Skeletal muscle satellite cell (primary cell): ENCODE measurements at regions not wholly inside any gene's neighbourhood (a gene's known extent, or its start where the extent isn't known, plus 50 kb on each side); places are given as distances from the start of the nearest gene placed in this dataset.
"Not testable (repeated sequence)": the region's sequence is repeated elsewhere in the genome, so short reads cannot be mapped to it uniquely, and the experiment has no call there.

Source experiments
- H3K27me3 ChIP-seq: 2 replicates; pipeline ENCODE4 v1.7.0; 2013; ENCODE audit warnings: low read length; ENCODE audit not compliant: control insufficient read depth, insufficient read depth
- H3K36me3 ChIP-seq: 2 replicates; pipeline ENCODE4 v1.7.0; 2013; ENCODE audit warnings: mild to moderate bottlenecking, control low read depth, low read length; ENCODE audit not compliant: insufficient read depth
- H3K4me1 ChIP-seq: 2 replicates; pipeline ENCODE4 v1.7.0; 2013; ENCODE audit warnings: low read length; ENCODE audit not compliant: control insufficient read depth, insufficient read depth
- H3K4me2 ChIP-seq: 2 replicates; pipeline ENCODE4 v1.7.0; 2013; ENCODE audit warnings: mild to moderate bottlenecking, low read length
- H3K4me3 ChIP-seq: 2 replicates; pipeline ENCODE4 v1.7.0; 2013; ENCODE audit warnings: low read length
- H3K9ac ChIP-seq: 2 replicates; pipeline ENCODE4 v1.7.0; 2013; ENCODE audit warnings: mild to moderate bottlenecking, low read depth, low read length, moderate library complexity
- H3K9me3 ChIP-seq: replicated peaks from 2 replicates; pipeline ENCODE4 v1.7.0; 2013; ENCODE audit warnings: mild to moderate bottlenecking, control low read depth, low read length

- Histone ChIP-seq H3K36me3 (no peaks in the 10 kb centered on the region), H3K4me2 (no peak overlapping the region), H3K9me3 (no peaks in the 10 kb centered on the region), H3K9ac (no peak overlapping the region), H3K4me3 (no peak overlapping the region), H3K4me1 (no peaks in the 10 kb centered on the region), H3K27me3 (peaks cover 6% of the 10 kb centered on the region)
Observed at GRCh38 chr1:219560856-219561255, 52.0 kb downstream of the ZC3H11B start.

DNA sequence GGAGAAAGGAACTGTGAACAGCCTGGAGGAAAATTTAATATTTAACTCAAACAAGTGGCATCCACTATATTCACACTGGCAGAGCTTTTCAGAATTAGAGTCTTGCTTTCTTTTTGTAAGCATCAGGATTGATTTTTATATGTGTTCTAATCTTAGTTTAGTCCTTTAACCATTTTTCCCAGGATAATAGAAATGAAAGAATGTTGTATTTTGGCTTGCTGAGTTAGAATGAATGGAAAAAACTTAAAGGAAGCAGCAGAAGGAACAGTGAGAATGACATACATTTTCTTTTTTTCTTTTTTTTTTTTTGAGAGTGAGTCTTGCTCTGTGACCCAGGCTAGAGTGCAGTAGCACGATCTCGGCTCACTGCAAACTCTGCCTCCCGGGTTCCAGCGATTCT lies 53.0 kb downstream of the ZC3H11B start:
- Histone ChIP-seq H3K9ac (no peak overlapping the region), H3K36me3 (no peaks in the 10 kb centered on the region), H3K9me3 (no peaks in the 10 kb centered on the region), H3K4me3 (no peak overlapping the region), H3K27me3 (peaks cover under 1% of the 10 kb centered on the region), H3K4me2 (no peak overlapping the region), H3K4me1 (no peaks in the 10 kb centered on the region)

DNA sequence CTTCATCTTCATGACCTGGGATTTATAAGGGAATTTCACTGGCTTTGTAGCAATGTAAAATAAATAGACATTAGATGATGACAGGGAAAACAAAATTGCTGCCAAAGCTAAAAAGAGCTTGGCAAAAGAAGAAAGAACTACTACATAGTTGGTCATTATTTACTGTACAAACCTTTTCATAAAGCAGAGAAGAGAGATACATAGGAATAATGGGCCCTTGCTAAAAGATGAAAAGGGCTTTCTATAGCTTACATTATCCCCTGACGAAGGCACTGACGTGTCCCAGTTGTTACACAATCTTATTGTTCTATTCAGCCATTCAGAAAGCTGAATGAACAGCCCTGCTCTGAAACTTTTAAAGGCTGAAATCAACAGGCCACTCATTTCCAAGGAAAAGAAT lies 57.1 kb downstream of the ZC3H11B start:
- no peak overlapping the region for H3K4me2 ChIP-seq
- no peak overlapping the region for H3K9ac ChIP-seq
- no peaks in the 10 kb centered on the region for H3K9me3 ChIP-seq
- no peak overlapping the region for H3K4me3 ChIP-seq
- no peaks in the 10 kb centered on the region for H3K4me1 ChIP-seq
- no peaks in the 10 kb centered on the region for H3K36me3 ChIP-seq
- peaks cover 2% of the 10 kb centered on the region for H3K27me3 ChIP-seq

DNA sequence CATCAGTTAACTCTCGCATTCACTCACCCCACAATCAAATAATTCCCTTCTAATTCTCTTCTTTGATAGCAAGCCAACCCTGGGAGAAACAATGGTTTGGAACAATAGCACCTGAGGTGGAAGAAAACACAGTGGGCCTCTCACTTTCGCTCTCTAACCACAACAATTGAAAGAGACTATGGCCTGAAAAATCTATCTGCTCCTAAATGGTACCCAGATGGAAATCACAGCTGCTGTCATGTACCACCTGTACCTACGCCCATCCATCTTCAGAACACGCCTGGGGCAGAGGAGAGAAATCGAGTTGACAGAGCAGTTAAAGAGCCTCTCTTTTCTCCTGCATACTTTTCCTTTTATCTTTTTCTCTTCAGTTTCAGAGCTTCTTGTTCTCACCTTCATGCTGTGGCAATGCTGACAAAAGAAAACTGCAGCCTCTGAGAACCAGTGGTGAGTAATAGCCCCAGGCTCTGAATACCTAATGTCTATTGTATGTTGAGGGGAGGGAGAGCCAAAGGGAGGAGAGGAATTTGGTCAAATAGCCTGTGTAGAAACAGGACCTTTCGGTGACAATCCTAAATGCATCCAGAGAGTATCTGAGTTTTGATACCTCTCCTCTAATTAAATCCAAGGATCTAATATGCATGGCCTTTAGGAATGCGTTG lies 57.7 kb downstream of the ZC3H11B start:
- no peak overlapping the region for H3K4me3 ChIP-seq
- no peaks in the 10 kb centered on the region for H3K36me3 ChIP-seq
- no peak overlapping the region for H3K4me2 ChIP-seq
- no peak overlapping the region for H3K9ac ChIP-seq
- H3K4me1 ChIP-seq: no peaks in the 10 kb centered on the region
- H3K27me3 ChIP-seq: peaks cover 2% of the 10 kb centered on the region
- H3K9me3 ChIP-seq: no peaks in the 10 kb centered on the region

DNA sequence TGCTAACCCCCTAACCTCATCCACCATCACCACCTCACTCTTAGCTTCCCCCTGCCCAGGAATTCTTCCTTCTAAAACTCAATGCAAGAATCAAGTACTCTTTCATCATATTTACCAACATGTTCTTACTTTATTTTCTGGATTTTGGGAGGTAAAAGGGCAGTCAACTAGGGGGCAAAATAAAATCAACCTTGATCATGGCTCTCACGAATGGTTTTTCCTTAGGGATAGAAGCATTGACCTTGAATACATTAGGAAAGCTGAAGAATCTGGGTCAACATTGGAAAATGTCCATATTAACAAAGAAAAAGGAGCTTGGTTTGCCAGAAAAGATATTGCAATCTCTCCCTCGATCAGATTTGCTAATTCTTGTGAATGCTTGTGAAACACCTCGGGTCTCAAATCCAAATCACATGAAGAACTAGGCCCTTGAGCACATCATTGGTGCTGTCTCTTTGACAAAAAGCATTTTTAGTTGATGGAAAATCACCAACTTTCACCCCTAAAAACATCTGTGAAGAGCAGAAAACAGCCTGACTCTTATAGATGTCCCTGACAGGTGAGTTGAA lies 58.9 kb downstream of the ZC3H11B start:
- Histone ChIP-seq H3K9me3 (no peaks in the 10 kb centered on the region), H3K4me2 (no peak overlapping the region), H3K36me3 (no peaks in the 10 kb centered on the region), H3K27me3 (peaks cover 2% of the 10 kb centered on the region), H3K9ac (no peak overlapping the region), H3K4me3 (no peak overlapping the region), H3K4me1 (no peaks in the 10 kb centered on the region)

GRCh38 chr1:219550201-219550600 lies 62.7 kb downstream of the ZC3H11B start:
- H3K4me2 ChIP-seq: no peak overlapping the region
- H3K4me1 ChIP-seq: no peaks in the 10 kb centered on the region
- H3K4me3 ChIP-seq: no peak overlapping the region
- H3K27me3 ChIP-seq: peaks cover 8% of the 10 kb centered on the region
- no peak overlapping the region for H3K9ac ChIP-seq
- H3K36me3 ChIP-seq: no peaks in the 10 kb centered on the region
- H3K9me3 ChIP-seq: no peaks in the 10 kb centered on the region

- Histone ChIP-seq H3K4me2 (no peak overlapping the region), H3K4me1 (no peaks in the 10 kb centered on the region), H3K9me3 (no peaks in the 10 kb centered on the region)
Observed at GRCh38 chr1:219549215-219549614, 63.7 kb downstream of the ZC3H11B start.

DNA sequence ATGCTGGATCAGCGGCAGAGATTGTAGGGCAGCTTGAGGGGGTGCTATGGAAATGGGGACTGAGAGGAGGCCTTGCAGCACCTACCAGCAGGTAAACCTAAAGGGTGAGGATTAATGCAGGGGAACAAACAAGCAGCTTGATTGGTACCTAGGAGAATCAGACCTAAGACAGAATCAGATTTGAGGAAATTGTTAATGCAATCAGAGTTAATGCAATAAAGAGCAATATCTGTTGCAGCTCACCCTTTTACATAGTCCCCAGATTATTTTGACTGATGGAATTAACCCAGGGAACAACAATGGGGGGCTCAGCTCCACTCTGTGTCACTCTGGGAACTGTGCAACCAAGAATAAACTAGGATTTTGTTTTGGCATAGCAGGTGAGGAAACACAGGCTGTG lies 64.5 kb downstream of the ZC3H11B start:
- Histone ChIP-seq H3K9me3 (no peaks in the 10 kb centered on the region), H3K4me3 (no peak overlapping the region), H3K4me2 (no peak overlapping the region), H3K4me1 (no peaks in the 10 kb centered on the region), H3K36me3 (no peaks in the 10 kb centered on the region), H3K9ac (no peak overlapping the region), H3K27me3 (peaks cover 5% of the 10 kb centered on the region)

More at GRCh38 chr1:219549215-219549614, 63.7 kb downstream of the ZC3H11B start:
- Histone ChIP-seq H3K36me3 (no peaks in the 10 kb centered on the region), H3K27me3 (peaks cover 5% of the 10 kb centered on the region), H3K9ac (no peak overlapping the region), H3K4me3 (no peak overlapping the region)

GRCh38 chr1:219545756-219546155 lies 67.1 kb downstream of the ZC3H11B start:
- not testable (repeated sequence) for H3K27me3 ChIP-seq, H3K4me2 ChIP-seq, H3K4me3 ChIP-seq, H3K9me3 ChIP-seq, H3K9ac ChIP-seq, H3K4me1 ChIP-seq, H3K36me3 ChIP-seq

GRCh38 chr1:219544163-219544846 lies 68.6 kb downstream of the ZC3H11B start:
- H3K4me2 ChIP-seq: no peak overlapping the region
- H3K9me3 ChIP-seq: no peaks in the 10 kb centered on the region
- peaks cover 10% of the 10 kb centered on the region for H3K27me3 ChIP-seq
- H3K4me3 ChIP-seq: no peak overlapping the region
- no peaks in the 10 kb centered on the region for H3K36me3 ChIP-seq
- H3K9ac ChIP-seq: no peak overlapping the region
- no peaks in the 10 kb centered on the region for H3K4me1 ChIP-seq

- Histone ChIP-seq H3K4me3 (no peak overlapping the region), H3K4me1 (no peaks in the 10 kb centered on the region), H3K9ac (no peak overlapping the region), H3K36me3 (no peaks in the 10 kb centered on the region), H3K4me2 (no peak overlapping the region), H3K27me3 (peaks cover 10% of the 10 kb centered on the region), H3K9me3 (no peaks in the 10 kb centered on the region)
Observed at GRCh38 chr1:219542828-219543518, 69.9 kb downstream of the ZC3H11B start.
